Thyroid gland (tissue), 4 donors: ENCODE measurements at regions not wholly inside any gene's neighbourhood (a gene's known extent, or its start where the extent isn't known, plus 50 kb on each side); places are given as distances from the start of the nearest gene placed in this dataset.

Experiments
- DNase-seq, 2 donors: peaks; one replicate each; pipeline ENCODE4 v3.0.0-alpha.2; 2019
- H3K27ac ChIP-seq, 3 donors: fragments of 200-600 bp; sonication (generic); 1 replicate in 2 of 3; 2 replicates in 1 of 3; pipeline ENCODE4 v1.5.1; 2016 to 2019; ENCODE audit warnings: mild to moderate bottlenecking in 1 of 3, moderate library complexity in 1 of 3
- H3K27me3 ChIP-seq: fragments of 200-600 bp; sonication (generic); one replicate; pipeline ENCODE4 v1.5.1; 2019
- H3K36me3 ChIP-seq, 2 donors: fragments of 200-600 bp; sonication (generic); one replicate each; pipeline ENCODE4 v1.5.1; 2016 to 2019
- H3K4me1 ChIP-seq, 2 donors: fragments of 200-600 bp; sonication (generic); one replicate each; pipeline ENCODE4 v1.5.1; 2017 to 2019
- H3K4me3 ChIP-seq, 3 donors: fragments of 200-600 bp; sonication (generic); replicated peaks in 1 of 3; 1 replicate in 2 of 3; 2 replicates in 1 of 3; pipeline ENCODE4 v1.5.1; 2016; ENCODE audit warnings: mild to moderate bottlenecking in 1 of 3
- H3K9me3 ChIP-seq: fragments of 200-600 bp; sonication (generic); one replicate; pipeline ENCODE4 v1.5.1; 2017
- CTCF ChIP-seq, 6 experiments: fragments of 200-600 bp in 3 of 6; fragments of 450-650 bp in 3 of 6; sonication (generic) in 3 of 6; IDR thresholded peaks; one replicate each; pipeline ENCODE4 v1.5.1; 2016 to 2019; ENCODE audit warnings: antibody characterized with exemption in 6 of 6, mild to moderate bottlenecking in 2 of 6, inconsistent platforms in 1 of 6, moderate library complexity in 1 of 6
- POLR2A ChIP-seq, 2 donors: fragments of 450-650 bp; IDR thresholded peaks; one replicate each; pipeline ENCODE4 v1.6.1; 2017; ENCODE audit warnings: antibody characterized with exemption in 2 of 2, mild to moderate bottlenecking in 2 of 2, moderate library complexity in 1 of 2
- WGBS, 2 donors: methylation state at CpG; one replicate each; pipeline ENCODE4 v1.1.5; 2017; 5-methylcytosine and 5-hydroxymethylcytosine counted together
- intact Hi-C: fragments of 100-400 bp; cut with DNase I; formaldehyde crosslinking; loops from one replicate; pipeline ENCODE4 v1.15.1; 2023

- Histone ChIP-seq H3K4me3 (no peak overlapping the region), H3K4me1 (no peaks in the 10 kb centered on the region), H3K27me3 (no peaks in the 10 kb centered on the region), H3K9me3 (no peaks in the 10 kb centered on the region), H3K36me3 (no peaks in the 10 kb centered on the region), H3K27ac (no peak overlapping the region)
- TF ChIP-seq CTCF (IDR thresholded peaks at IDR 0.05) = no peak
- intact Hi-C loops = no loop called here
- no peak for DNase-seq
- 90% methylated on average over 14 of the region's 14 CpGs; no CpG with 5 or more reads in 1 of the 2 donors for WGBS, 2 donors
Measured at GRCh38 chr15:25179673-25180511, 225.1 kb downstream of the SNRPN start.

- Histone ChIP-seq H3K9me3 (no peaks in the 10 kb centered on the region), H3K27me3 (no peaks in the 10 kb centered on the region), H3K27ac (no peak overlapping the region), H3K4me3 (no peak overlapping the region), H3K4me1 (no peaks in the 10 kb centered on the region), H3K36me3 (no peaks in the 10 kb centered on the region)
- intact Hi-C loops = no loop called here
- no peak for DNase-seq
- 78 to 80% methylated on average over 1 to 15 of the region's 15 CpGs for WGBS, 2 donors
- TF ChIP-seq POLR2A (IDR thresholded peaks at IDR 0.05) = no peak
Measured at GRCh38 chr15:25180606-25181292, 226.0 kb downstream of the SNRPN start.

- Histone ChIP-seq H3K27ac (no peak overlapping the region), H3K9me3 (no peaks in the 10 kb centered on the region), H3K4me1 (no peaks in the 10 kb centered on the region), H3K36me3 (no peaks in the 10 kb centered on the region), H3K27me3 (no peaks in the 10 kb centered on the region), H3K4me3 (no peak overlapping the region)
- intact Hi-C loops = no loop called here
- 91% methylated on average over 14 of the region's 17 CpGs; no CpG with 5 or more reads in 1 of the 2 donors for WGBS, 2 donors
- no peak for TF ChIP-seq POLR2A (IDR thresholded peaks at IDR 0.05)
- no peak for TF ChIP-seq CTCF (IDR thresholded peaks at IDR 0.05)
- DNase-seq = no peak
Measured at GRCh38 chr15:25181293-25182097, 226.7 kb downstream of the SNRPN start.

- H3K27ac ChIP-seq = no peak overlapping the region
- 92% methylated on average over 6 of the region's 6 CpGs; no CpG with 5 or more reads in 1 of the 2 donors for WGBS, 2 donors
- no peaks in the 10 kb centered on the region for H3K36me3 ChIP-seq
- DNase-seq = no peak
- no peaks in the 10 kb centered on the region for H3K4me1 ChIP-seq
- no peaks in the 10 kb centered on the region for H3K27me3 ChIP-seq
- no peak for TF ChIP-seq CTCF (IDR thresholded peaks at IDR 0.05)
- no peak for TF ChIP-seq POLR2A (IDR thresholded peaks at IDR 0.05)
- H3K4me3 ChIP-seq = no peak overlapping the region
- H3K9me3 ChIP-seq = no peaks in the 10 kb centered on the region
- intact Hi-C loops = no loop called here
Measured at GRCh38 chr15:25182098-25182478, 227.3 kb downstream of the SNRPN start.

GRCh38 chr15:25182736-25183445, 228.1 kb downstream of the SNRPN start:
- no peak overlapping the region for H3K4me3 ChIP-seq
- H3K27ac ChIP-seq = no peak overlapping the region
- no peaks in the 10 kb centered on the region for H3K27me3 ChIP-seq
- intact Hi-C loops = no loop called here
- no peaks in the 10 kb centered on the region for H3K4me1 ChIP-seq
- DNase-seq = no peak
- no peak for TF ChIP-seq CTCF (IDR thresholded peaks at IDR 0.05)
- TF ChIP-seq POLR2A (IDR thresholded peaks at IDR 0.05) = no peak
- 83% methylated on average over 12 of the region's 14 CpGs; no CpG with 5 or more reads in 1 of the 2 donors for WGBS, 2 donors
- no peaks in the 10 kb centered on the region for H3K9me3 ChIP-seq
- no peaks in the 10 kb centered on the region for H3K36me3 ChIP-seq
